Breast epithelium (tissue), 4 donors: ENCODE measurements at regions not wholly inside any gene's neighbourhood (a gene's known extent, or its start where the extent isn't known, plus 50 kb on each side); places are given as distances from the start of the nearest gene placed in this dataset.

Source experiments
- DNase-seq, 2 donors: peaks; one replicate each; pipeline ENCODE4 v3.0.0-alpha.2; 2019; ENCODE audit warnings: low spot score in 2 of 2
- H3K27ac ChIP-seq, 2 donors: fragments of 200-600 bp; sonication (generic) in 1 of 2; one replicate each; pipeline ENCODE4 v1.5.1; 2016 to 2019; ENCODE audit warnings: mild to moderate bottlenecking in 1 of 2
- H3K27me3 ChIP-seq, 2 donors: fragments of 200-600 bp; sonication (generic) in 1 of 2; one replicate each; pipeline versions ENCODE4 v1.5.1 to v1.6.0; 2017 to 2019; ENCODE audit warnings: control low read depth in 1 of 2, mild to moderate bottlenecking in 1 of 2
- H3K36me3 ChIP-seq: fragments of 200-600 bp; one replicate; pipeline ENCODE4 v1.5.1; 2019
- H3K4me1 ChIP-seq, 2 donors: fragments of 200-600 bp; sonication (generic); one replicate each; pipeline ENCODE4 v1.5.1; 2016 to 2019; ENCODE audit warnings: control low read depth in 1 of 2
- H3K4me3 ChIP-seq, 3 donors: fragments of 200-600 bp; sonication (generic); 1 replicate in 2 of 3; 2 replicates in 1 of 3; pipeline ENCODE4 v1.5.1; 2016 to 2019; ENCODE audit warnings: mild to moderate bottlenecking in 3 of 3, moderate library complexity in 2 of 3
- H3K9me3 ChIP-seq, 2 donors: fragments of 200-600 bp; sonication (generic) in 1 of 2; one replicate each; pipeline ENCODE4 v1.5.1; 2016 to 2019; ENCODE audit warnings: control low read depth in 1 of 2
- CTCF ChIP-seq, 3 donors: fragments of 450-650 bp; IDR thresholded peaks; one replicate each; pipeline ENCODE4 v1.5.1; 2016 to 2017; ENCODE audit warnings: antibody characterized with exemption in 3 of 3, mild to moderate bottlenecking in 3 of 3, moderate library complexity in 3 of 3
- POLR2A ChIP-seq: fragments of 450-650 bp; IDR thresholded peaks from one replicate; pipeline ENCODE4 v1.6.1; 2016; ENCODE audit warnings: antibody characterized with exemption, mild to moderate bottlenecking, moderate library complexity
- POLR2AphosphoS5 ChIP-seq, 3 donors: sonication (generic); formaldehyde crosslinking; IDR thresholded peaks; one replicate each; pipeline ENCODE4 v1.6.1; 2017; ENCODE audit warnings: antibody characterized with exemption in 3 of 3
- intact Hi-C: fragments of 100-400 bp; cut with DNase I; formaldehyde crosslinking; loops from one replicate; pipeline ENCODE4 v1.15.1; 2023; ENCODE audit warnings: low total_unique reads

GRCh38 chr15:39088156-39088555 lies 492.7 kb upstream of the THBS1 start:
- no peaks in the 10 kb centered on the region for H3K36me3 ChIP-seq
- no peaks in the 10 kb centered on the region for H3K9me3 ChIP-seq
- H3K27ac ChIP-seq = no peak overlapping the region
- TF ChIP-seq POLR2AphosphoS5 (IDR thresholded peaks at IDR 0.05) = no peak
- TF ChIP-seq POLR2A = no peak
- no peak for TF ChIP-seq CTCF (IDR thresholded peaks at IDR 0.05)
- H3K4me1 ChIP-seq = no peaks in the 10 kb centered on the region
- no peaks in the 10 kb centered on the region for H3K27me3 ChIP-seq
- H3K4me3 ChIP-seq = no peak overlapping the region
- no peak for DNase-seq
- intact Hi-C loops = no loop called here

GRCh38 chr15:39092354-39092753 lies 488.5 kb upstream of the THBS1 start:
- H3K27ac ChIP-seq = no peak overlapping the region
- peaks cover 0 to 7% of the 10 kb centered on the region in 2 donors for H3K4me1 ChIP-seq
- H3K4me3 ChIP-seq = no peak overlapping the region
- H3K9me3 ChIP-seq = no peaks in the 10 kb centered on the region
- no peaks in the 10 kb centered on the region for H3K27me3 ChIP-seq
- intact Hi-C loops = no loop called here
- H3K36me3 ChIP-seq = no peaks in the 10 kb centered on the region
- no peak for DNase-seq
- TF ChIP-seq POLR2AphosphoS5 (IDR thresholded peaks at IDR 0.05) (no peak), POLR2A (no peak), CTCF (IDR thresholded peaks at IDR 0.05) (no peak)

DNA sequence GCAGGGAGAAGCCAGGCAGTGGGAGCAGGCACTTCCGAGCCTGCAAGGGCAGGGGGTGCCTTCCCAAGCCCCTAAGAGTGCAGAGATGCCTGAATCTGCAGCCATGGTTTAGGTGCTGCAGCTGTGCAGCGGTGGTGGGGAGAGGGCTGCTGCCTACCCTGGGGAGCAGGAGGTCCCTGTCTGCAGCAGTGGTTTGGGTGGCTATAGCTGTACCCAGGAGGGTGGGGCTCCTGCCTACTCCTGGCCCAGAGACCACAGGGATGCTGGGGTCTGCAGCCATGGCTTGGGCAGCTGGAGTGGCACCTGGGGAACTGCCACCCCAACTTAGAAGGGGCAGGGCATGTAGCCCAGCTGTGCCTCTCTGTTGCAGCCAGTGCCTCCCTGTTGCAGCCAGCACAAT lies 488.1 kb upstream of the THBS1 start:
- Histone ChIP-seq H3K9me3 (no peaks in the 10 kb centered on the region), H3K27ac (no peak overlapping the region), H3K4me1 (peaks cover 0 to 7% of the 10 kb centered on the region in 2 donors), H3K36me3 (no peaks in the 10 kb centered on the region), H3K27me3 (no peaks in the 10 kb centered on the region), H3K4me3 (no peak overlapping the region)
- intact Hi-C loops = no loop called here
- no peak for TF ChIP-seq POLR2A
- no peak for TF ChIP-seq CTCF (IDR thresholded peaks at IDR 0.05)
- TF ChIP-seq POLR2AphosphoS5 (IDR thresholded peaks at IDR 0.05) = no peak
- DNase-seq = no peak

DNA sequence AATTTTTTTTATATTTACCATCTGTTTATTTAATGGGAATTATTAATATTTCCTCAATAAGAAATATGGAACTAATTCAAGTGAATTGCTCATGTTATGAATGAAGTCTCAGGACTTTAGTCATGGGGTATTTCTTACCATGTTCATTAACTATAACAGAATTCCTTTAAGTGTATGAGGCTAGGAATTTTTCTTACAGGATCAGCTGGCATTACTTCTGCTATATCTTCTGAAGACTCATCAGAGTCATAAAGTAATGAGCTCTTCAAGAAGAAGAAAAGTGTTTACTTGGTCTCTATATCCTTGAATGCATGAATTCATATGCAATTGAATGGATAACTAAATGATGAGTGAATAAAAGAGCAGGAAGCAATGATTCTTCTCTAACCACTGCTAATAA lies 486.8 kb upstream of the THBS1 start:
- intact Hi-C loops = no loop called here
- peaks cover 0 to 7% of the 10 kb centered on the region in 2 donors for H3K4me1 ChIP-seq
- no peak for TF ChIP-seq POLR2AphosphoS5 (IDR thresholded peaks at IDR 0.05)
- TF ChIP-seq CTCF (IDR thresholded peaks at IDR 0.05) = no peak
- no peak for TF ChIP-seq POLR2A
- H3K36me3 ChIP-seq = no peaks in the 10 kb centered on the region
- H3K27me3 ChIP-seq = no peaks in the 10 kb centered on the region
- no peak overlapping the region for H3K4me3 ChIP-seq
- no peak for DNase-seq
- H3K9me3 ChIP-seq = no peaks in the 10 kb centered on the region
- H3K27ac ChIP-seq = no peak overlapping the region

DNA sequence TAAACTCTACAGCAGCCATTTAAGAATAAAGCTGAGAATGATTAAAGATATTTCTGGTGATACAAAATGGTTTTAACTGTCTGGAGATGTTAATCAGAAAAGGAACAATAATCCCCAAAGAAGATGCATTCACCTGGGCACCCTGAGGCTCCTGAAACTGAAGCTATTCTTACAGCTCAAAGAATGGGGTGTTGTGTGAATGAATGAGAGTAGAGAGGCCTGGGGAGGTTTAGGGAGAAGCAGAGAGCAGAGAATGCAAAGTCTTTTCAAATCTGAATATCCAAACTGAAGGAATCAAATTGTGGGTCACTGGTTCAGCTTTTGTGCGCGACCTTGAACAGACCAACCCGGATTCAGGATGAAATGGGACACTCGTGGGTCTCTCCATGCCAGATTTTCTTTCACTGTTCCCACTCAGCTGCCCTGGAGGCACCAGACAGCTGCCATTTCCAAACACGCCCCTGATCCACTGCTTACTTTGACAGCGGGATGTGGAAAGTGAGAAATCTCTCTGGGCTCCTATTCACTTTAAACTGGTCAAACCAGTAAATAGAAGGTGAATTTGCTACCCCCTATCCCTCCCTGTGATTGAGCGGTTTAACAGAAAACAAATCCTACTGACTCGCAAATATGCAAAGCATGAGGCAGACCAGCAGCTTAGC lies 485.5 kb upstream of the THBS1 start:
- Histone ChIP-seq H3K27ac (peak overlapping the region in 1 of 2 donors; percentile 35), H3K4me3 (no peak overlapping the region), H3K27me3 (no peaks in the 10 kb centered on the region), H3K36me3 (no peaks in the 10 kb centered on the region), H3K9me3 (no peaks in the 10 kb centered on the region), H3K4me1 (peaks cover 0 to 7% of the 10 kb centered on the region in 2 donors)
- no peak for TF ChIP-seq CTCF (IDR thresholded peaks at IDR 0.05)
- no peak for TF ChIP-seq POLR2A
- TF ChIP-seq POLR2AphosphoS5 (IDR thresholded peaks at IDR 0.05) = no peak
- intact Hi-C loops = no loop called here
- no peak for DNase-seq
